ENCODE measurements at regions not wholly inside any gene's neighbourhood (a gene's known extent, or its start where the extent isn't known, plus 50 kb on each side); places are given as distances from the start of the nearest gene placed in this dataset.
A peak's percentile ranks its signal among the peaks of the same experiment; 100 is the strongest.

- no peak for TF ChIP-seq RFXANK (CRISPR knock-in tag; IDR thresholded peaks at IDR 0.05)
- no peak for TF ChIP-seq ZNF282 (IDR thresholded peaks at IDR 0.05; ENCODE audit: partially characterized antibody)
- 0 out of 2 replicates have a peak, but pooled peaks have one; percentile 19 for TF ChIP-seq ZBTB33 (CRISPR knock-in tag; IDR thresholded peaks at IDR 0.05)
- no peak for TF ChIP-seq ZNF549 (CRISPR knock-in tag; IDR thresholded peaks at IDR 0.05)
- no peak for TF ChIP-seq ZFAT (CRISPR knock-in tag; conservative IDR thresholded peaks at IDR 0.05)
- TF ChIP-seq FIP1L1 (IDR thresholded peaks at IDR 0.05; ENCODE audit: borderline replicate concordance, insufficient read depth, low read depth, low read length) = no peak
- TF ChIP-seq ZNF546 (CRISPR knock-in tag; conservative IDR thresholded peaks at IDR 0.05) = no peak
- TF ChIP-seq JUND (CRISPR knock-in tag; IDR thresholded peaks at IDR 0.05) = peak; percentile 57; the same call in 1 of the 2 replicates
- TF ChIP-seq ZNF749 (CRISPR knock-in tag; IDR thresholded peaks at IDR 0.05; ENCODE audit: borderline replicate concordance) = no peak
- TF ChIP-seq NFKBIZ (CRISPR knock-in tag; IDR thresholded peaks at IDR 0.05) = no peak
- peak; percentile 63 for TF ChIP-seq HDAC2 (CRISPR knock-in tag; IDR thresholded peaks at IDR 0.05)
- no peak for TF ChIP-seq U2AF2 (IDR thresholded peaks at IDR 0.05; ENCODE audit: low read depth, low read length)
- TF ChIP-seq GRHL1 (CRISPR knock-in tag; conservative IDR thresholded peaks at IDR 0.05) = no peak
- no peak; the same call in 1 of the 2 replicates for TF ChIP-seq CREM (IDR thresholded peaks at IDR 0.05)
- TF ChIP-seq CREM (CRISPR knock-in tag; IDR thresholded peaks at IDR 0.05) = no peak
- no peak for TF ChIP-seq PAX8 (CRISPR knock-in tag; IDR thresholded peaks at IDR 0.05; ENCODE audit: borderline replicate concordance)
- TF ChIP-seq ZFP36L2 (CRISPR knock-in tag; IDR thresholded peaks at IDR 0.05) = no peak
- TF ChIP-seq ZNF430 (CRISPR knock-in tag; IDR thresholded peaks at IDR 0.05) = 0 out of 2 replicates have a peak, but pooled peaks have one; percentile 23
- TF ChIP-seq DZIP1 (CRISPR knock-in tag; IDR thresholded peaks at IDR 0.05) = no peak
- TF ChIP-seq MTF1 (CRISPR knock-in tag; IDR thresholded peaks at IDR 0.05) = no peak
- TF ChIP-seq PPARG (CRISPR knock-in tag; conservative IDR thresholded peaks at IDR 0.05) = peak; percentile 96
- no peak for TF ChIP-seq ZNF232 (CRISPR knock-in tag; IDR thresholded peaks at IDR 0.05; ENCODE audit: borderline replicate concordance)
- TF ChIP-seq CBX1 (IDR thresholded peaks at IDR 0.05; ENCODE audit: low read depth) = no peak
- no peak for TF ChIP-seq NBN (conservative IDR thresholded peaks at IDR 0.05)
- TF ChIP-seq ZNF652 (CRISPR knock-in tag; IDR thresholded peaks at IDR 0.05; ENCODE audit: borderline replicate concordance, low read depth) = no peak
- TF ChIP-seq SP4 (CRISPR knock-in tag; IDR thresholded peaks at IDR 0.05) = no peak
- no peak; the same call in 1 of the 2 replicates for TF ChIP-seq SSRP1 (CRISPR knock-in tag; IDR thresholded peaks at IDR 0.05)
- no peak for TF ChIP-seq TOPORS (CRISPR knock-in tag; IDR thresholded peaks at IDR 0.05)
- TF ChIP-seq PHF8 (CRISPR knock-in tag; IDR thresholded peaks at IDR 0.05) = no peak
Observed at GRCh38 chr9:734831-735511, 106.5 kb upstream of the DMRT1 start (continued).

All from HepG2 (cell line).